GM19467 (cell line): ENCODE measurements at regions not wholly inside any gene's neighbourhood (a gene's known extent, or its start where the extent isn't known, plus 50 kb on each side); places are given as distances from the start of the nearest gene placed in this dataset.
"Not testable (repeated sequence)": the region's sequence is repeated elsewhere in the genome, so short reads cannot be mapped to it uniquely, and the experiment has no call there.

Source experiments
- ATAC-seq: cut with Tn5 transposase; IDR thresholded peaks from one replicate; pipeline ENCODE4 v1.9.1; 2021; ENCODE audit warnings: mild to moderate bottlenecking, moderate library complexity; ENCODE audit not compliant: unreplicated experiment

GRCh38 chr15:20369500-20369899, 172.1 kb downstream of the GOLGA6L6 start:
- no peak for ATAC-seq

- ATAC-seq = no peak
Observed at GRCh38 chr15:20368974-20369373, 172.6 kb downstream of the GOLGA6L6 start.

GRCh38 chr15:20367093-20367492, 174.5 kb downstream of the GOLGA6L6 start:
- ATAC-seq = no peak

- ATAC-seq = not testable (repeated sequence)
Observed at GRCh38 chr15:20363591-20363990, 178.0 kb downstream of the GOLGA6L6 start.

GRCh38 chr15:20361091-20361490, 180.5 kb downstream of the GOLGA6L6 start:
- ATAC-seq = no peak

- ATAC-seq = no peak
Observed at GRCh38 chr15:20358779-20359414, 182.7 kb downstream of the GOLGA6L6 start.

- no peak for ATAC-seq
Observed at GRCh38 chr15:20358066-20358778, 183.4 kb downstream of the GOLGA6L6 start.

- no peak for ATAC-seq
Observed at GRCh38 chr15:20357481-20358065, 184.0 kb downstream of the GOLGA6L6 start.

- no peak for ATAC-seq
Observed at GRCh38 chr15:20356911-20357480, 184.6 kb downstream of the GOLGA6L6 start.

GRCh38 chr15:20356444-20356910, 185.1 kb downstream of the GOLGA6L6 start:
- ATAC-seq = no peak

- no peak for ATAC-seq
Observed at GRCh38 chr15:20355256-20355868, 186.2 kb downstream of the GOLGA6L6 start.

- ATAC-seq = not testable (repeated sequence)
Observed at GRCh38 chr15:20354884-20355223, 186.7 kb downstream of the GOLGA6L6 start.

GRCh38 chr15:20353966-20354883, 187.4 kb downstream of the GOLGA6L6 start:
- ATAC-seq = no peak

GRCh38 chr15:20352241-20353200, 189.1 kb downstream of the GOLGA6L6 start:
- no peak for ATAC-seq

- ATAC-seq = no peak
Observed at GRCh38 chr15:20351448-20351971, 190.1 kb downstream of the GOLGA6L6 start.

GRCh38 chr15:20349774-20350498, 191.7 kb downstream of the GOLGA6L6 start:
- ATAC-seq = no peak

GRCh38 chr15:20348900-20349773, 192.5 kb downstream of the GOLGA6L6 start:
- no peak for ATAC-seq
